GM10266 (cell line): ENCODE measurements at regions not wholly inside any gene's neighbourhood (a gene's known extent, or its start where the extent isn't known, plus 50 kb on each side); places are given as distances from the start of the nearest gene placed in this dataset.

Experiments used
- DNase-seq: peaks from one replicate; pipeline ENCODE4 v3.0.0; 2012; ENCODE audit errors: extremely low spot score
- TF ChIP-seq, protein P1 (sequence below): IDR thresholded peaks from 2 replicates; pipeline ENCODE4 v1.5.1; 2012; ENCODE audit warnings: mild to moderate bottlenecking, low read depth; ENCODE audit not compliant: control insufficient read depth, insufficient read depth; ENCODE audit errors: missing control alignments

DNA sequence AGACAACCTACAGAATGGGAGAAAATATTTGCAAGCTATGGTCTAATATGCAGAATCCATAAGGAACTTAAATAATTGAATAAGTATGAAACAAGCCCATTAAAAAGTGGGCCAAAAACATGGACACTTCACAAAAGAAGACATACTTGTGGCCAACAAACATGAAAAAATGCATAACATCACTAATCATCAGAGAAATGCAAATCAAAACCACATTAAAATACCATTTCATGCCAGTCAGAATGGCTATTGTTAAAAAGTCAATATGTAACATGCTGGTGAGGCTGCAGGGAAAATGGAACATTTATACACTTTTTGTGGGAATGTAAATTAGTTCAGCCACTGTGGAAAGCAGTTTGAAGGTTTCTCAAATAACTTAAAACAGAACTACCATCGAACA is 945.4 kb upstream of the FLRT2 start:
- TF ChIP-seq, protein P1, sequence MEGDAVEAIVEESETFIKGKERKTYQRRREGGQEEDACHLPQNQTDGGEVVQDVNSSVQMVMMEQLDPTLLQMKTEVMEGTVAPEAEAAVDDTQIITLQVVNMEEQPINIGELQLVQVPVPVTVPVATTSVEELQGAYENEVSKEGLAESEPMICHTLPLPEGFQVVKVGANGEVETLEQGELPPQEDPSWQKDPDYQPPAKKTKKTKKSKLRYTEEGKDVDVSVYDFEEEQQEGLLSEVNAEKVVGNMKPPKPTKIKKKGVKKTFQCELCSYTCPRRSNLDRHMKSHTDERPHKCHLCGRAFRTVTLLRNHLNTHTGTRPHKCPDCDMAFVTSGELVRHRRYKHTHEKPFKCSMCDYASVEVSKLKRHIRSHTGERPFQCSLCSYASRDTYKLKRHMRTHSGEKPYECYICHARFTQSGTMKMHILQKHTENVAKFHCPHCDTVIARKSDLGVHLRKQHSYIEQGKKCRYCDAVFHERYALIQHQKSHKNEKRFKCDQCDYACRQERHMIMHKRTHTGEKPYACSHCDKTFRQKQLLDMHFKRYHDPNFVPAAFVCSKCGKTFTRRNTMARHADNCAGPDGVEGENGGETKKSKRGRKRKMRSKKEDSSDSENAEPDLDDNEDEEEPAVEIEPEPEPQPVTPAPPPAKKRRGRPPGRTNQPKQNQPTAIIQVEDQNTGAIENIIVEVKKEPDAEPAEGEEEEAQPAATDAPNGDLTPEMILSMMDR: no peak
- no peak for DNase-seq

DNA sequence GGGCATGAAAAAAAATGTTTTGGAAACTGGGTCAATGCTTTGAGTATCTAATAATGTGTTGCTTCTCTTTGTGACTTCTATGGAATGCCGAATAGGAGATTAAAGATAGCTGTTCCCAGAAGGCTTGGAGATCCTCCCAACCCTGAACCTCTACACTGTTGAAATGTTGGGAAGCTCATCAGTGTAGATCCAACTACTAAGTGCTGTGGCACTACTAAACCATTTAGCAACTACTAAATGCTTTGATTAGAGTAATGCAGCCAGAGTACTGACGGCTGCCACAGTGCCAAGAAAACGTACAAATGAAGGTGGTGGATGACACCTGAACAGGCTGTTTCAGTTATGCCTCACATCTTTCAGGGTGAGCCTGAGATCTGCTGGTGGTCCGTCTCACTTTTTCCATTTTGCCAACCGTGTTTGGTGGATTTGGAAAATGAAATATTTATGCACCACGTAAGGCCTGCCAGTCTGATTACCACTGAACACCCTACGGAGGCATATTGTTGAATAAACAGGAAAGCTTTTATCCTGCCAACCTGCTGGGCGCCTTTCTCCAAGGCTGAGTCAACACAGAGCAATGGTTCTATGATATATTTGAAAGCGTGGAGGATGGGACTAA is 938.0 kb upstream of the FLRT2 start:
- TF ChIP-seq, protein P1: no peak
- DNase-seq: no peak

DNA sequence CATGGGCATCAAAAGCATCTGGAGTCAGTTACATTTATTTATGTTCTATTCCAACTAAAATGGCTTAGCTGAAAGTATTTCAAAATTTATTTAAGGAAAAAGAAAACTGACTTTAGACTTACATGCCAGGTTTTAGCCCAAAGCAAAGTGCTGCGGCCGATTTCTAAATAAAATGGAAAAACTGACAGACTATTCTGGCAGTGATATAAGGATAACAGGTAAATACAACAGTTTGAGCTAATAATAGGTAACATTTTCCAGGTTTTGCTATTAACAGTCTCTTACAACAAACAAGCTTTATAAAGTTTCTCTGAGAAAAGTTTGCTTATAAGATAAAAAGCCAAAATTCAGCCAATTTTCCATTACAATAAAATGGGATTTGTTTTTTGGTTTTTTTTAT is 937.2 kb upstream of the FLRT2 start:
- DNase-seq: no peak

DNA sequence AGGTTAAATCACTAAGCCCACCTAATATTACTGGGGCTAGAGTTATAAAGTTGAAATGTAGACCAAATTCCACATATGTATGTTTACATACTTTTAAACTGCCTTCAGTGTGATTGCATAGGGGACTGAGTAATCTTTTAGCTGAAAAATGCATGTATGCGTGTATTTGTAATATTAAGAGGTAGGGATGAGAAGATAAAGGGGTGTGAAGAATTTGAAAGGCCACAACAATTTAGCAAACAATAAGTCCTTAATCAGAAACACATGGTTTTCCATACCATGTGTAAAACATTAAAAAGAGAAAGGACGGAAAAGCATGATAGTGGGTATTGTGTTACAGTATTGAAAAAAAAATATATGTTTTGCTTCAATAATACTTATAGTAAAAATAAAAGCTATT is 919.9 kb upstream of the FLRT2 start:
- DNase-seq: no peak
- TF ChIP-seq, protein P1: no peak

More for the DNA sequence above, 937.2 kb upstream of the FLRT2 start:
- TF ChIP-seq, protein P1: no peak

DNA sequence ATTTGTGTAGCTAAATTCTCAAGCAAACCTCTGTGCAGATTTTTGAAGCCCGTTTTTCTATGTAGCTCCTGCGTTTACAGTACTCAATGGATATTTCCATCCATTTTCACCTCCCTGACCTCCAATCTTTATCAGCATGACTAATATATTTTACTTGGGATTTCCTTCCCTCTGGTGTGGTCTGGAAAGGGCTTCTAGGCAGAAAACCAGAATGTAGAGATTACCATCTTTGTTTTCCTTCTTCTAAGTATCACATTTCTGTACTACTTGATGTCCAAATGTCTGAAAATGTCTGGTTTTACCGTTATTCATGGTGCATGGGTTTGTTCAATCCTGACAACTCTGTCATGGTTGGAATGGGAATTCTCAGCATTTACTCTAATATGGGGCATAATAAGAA is 907.6 kb upstream of the FLRT2 start:
- no peak for DNase-seq

DNA sequence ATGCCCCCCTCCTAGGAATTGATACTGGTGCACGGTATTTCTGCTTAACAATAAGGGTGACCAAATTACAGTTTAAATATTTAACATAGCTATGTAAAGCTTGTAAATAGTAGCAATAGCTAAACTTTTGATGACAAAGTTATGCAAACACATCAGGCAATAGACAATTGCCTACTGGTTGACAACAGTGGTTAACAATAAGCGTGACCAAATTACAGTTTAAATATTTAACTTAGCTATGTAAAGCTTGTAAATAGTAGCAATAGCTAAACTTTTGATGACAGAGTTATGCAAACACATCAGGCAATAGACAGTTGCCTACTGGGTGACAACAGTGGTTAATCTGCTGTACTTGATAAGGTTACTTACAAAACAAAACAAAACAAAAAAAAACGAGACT is 886.5 kb upstream of the FLRT2 start:
- TF ChIP-seq, protein P1: no peak
- no peak for DNase-seq

More for the DNA sequence above, 907.6 kb upstream of the FLRT2 start:
- TF ChIP-seq, protein P1: no peak

DNA sequence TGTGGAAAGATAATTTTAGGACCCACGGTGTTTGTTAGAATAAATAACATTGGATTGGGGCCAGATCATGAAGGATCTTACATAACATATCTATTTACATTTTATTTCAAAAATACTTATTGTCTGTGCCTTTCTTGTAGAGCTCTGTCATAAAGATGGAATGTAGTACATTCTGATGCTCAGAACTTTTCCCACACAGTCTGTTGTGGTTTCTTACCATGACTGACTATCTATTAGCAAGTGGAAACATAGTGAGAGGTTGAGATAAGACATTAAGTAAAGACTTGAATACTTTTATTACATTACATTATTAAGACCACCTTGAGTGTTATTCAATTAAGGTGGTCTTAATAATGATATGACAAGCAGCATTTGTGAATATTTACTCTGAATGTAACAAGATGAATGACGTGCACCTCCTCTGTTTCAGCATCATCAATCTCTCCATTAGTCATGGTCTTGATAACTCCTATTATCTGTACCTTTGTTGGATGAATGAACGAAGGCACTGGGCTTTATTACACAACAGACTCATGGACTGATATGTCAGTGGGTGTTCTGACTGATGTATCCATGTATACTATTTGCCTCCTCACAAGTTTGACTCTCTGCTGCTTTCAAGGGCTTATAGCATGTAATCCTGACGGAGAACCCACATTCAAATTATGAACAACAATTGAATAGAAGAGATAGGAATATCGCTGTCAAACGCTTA is 883.0 kb upstream of the FLRT2 start:
- no peak for DNase-seq
- TF ChIP-seq, protein P1: no peak
